Activated T-cell treated with anti-CD3 and anti-CD28 coated beads, Interleukin-2, amount 50 U/mL, for 72 hours (primary cell): ENCODE measurements at regions not wholly inside any gene's neighbourhood (a gene's known extent, or its start where the extent isn't known, plus 50 kb on each side); places are given as distances from the start of the nearest gene placed in this dataset.
"Not testable (repeated sequence)": the region's sequence is repeated elsewhere in the genome, so short reads cannot be mapped to it uniquely, and the experiment has no call there.

Experiments
- ATAC-seq, 2 donors: fragments of 150-1000 bp; cut with Tn5 transposase; replicated peaks in 1 of 2; 2 replicates each; pipeline ENCODE4 v1.10.0; 2021; ENCODE audit warnings: moderate library complexity in 2 of 2, mild to moderate bottlenecking in 1 of 2
- DNase-seq, 2 donors: peaks; one replicate each; pipeline ENCODE4 v3.0.0; 2021 to 2022; ENCODE audit warnings: mixed read lengths in 1 of 2
- H3K27ac Mint-ChIP-seq: one replicate; pipeline ENCODE4 v1.8.0; 2022; ENCODE audit warnings: mild to moderate bottlenecking, moderate library complexity, mixed read lengths
- H3K27me3 Mint-ChIP-seq: one replicate; pipeline ENCODE4 v1.8.0; 2022; ENCODE audit warnings: low read depth, mixed read lengths
- H3K36me3 Mint-ChIP-seq, 2 donors: one replicate each; pipeline ENCODE4 v1.8.0; 2022; ENCODE audit warnings: mixed read lengths in 2 of 2, mild to moderate bottlenecking in 1 of 2; ENCODE audit not compliant: insufficient read depth in 2 of 2
- H3K4me1 Mint-ChIP-seq: one replicate; pipeline ENCODE4 v1.8.0; 2022; ENCODE audit warnings: low read depth, mixed read lengths
- H3K4me3 Mint-ChIP-seq, 2 donors: one replicate each; pipeline ENCODE4 v1.8.0; 2022; ENCODE audit warnings: mild to moderate bottlenecking in 2 of 2, mixed read lengths in 2 of 2, moderate library complexity in 2 of 2
- H3K9me3 Mint-ChIP-seq, 2 donors: one replicate each; pipeline ENCODE4 v1.8.0; 2022; ENCODE audit warnings: mixed read lengths in 2 of 2

DNA sequence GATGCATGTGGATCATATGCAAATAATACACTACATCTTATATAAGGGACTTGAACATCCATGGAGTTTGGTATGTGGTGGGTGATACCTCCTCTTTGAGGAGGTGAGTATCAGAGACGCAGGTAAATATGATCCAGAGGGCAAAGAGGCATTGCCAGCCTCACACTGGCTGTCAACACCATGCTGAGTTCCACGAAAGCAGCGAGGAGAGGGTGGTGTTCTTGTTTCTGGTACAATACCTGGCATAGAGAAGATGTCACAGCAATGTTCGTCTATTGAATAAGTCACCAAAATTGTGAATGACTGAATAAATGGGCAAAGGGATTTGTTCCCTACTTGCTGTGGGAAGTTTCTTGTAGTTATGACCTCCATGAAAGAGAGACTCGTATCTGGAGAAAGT is 182.2 kb downstream of the SNRPN start:
- H3K9me3 Mint-ChIP-seq: peaks cover 5 to 11% of the 10 kb centered on the region in 2 donors
- no peak for DNase-seq

DNA sequence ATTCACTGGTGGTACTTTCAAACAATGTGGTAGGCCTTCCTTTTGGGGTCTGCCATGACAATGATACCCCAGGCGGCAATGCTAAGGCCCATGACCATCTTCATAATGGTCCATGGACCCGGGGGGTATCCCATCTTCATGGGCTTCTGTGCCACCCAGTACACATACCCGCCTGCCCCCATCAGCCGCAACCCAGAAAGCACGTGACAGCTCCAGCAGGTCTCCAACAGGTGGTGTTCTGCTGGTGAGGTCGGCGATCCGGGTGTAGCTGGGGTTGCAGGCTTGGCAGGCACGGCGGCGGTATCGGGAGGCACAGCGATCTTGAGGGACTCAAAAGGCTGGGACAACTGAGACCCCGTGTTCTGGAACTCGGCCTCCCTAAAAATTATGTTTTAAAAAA is 214.5 kb downstream of the SNRPN start:
- no peak overlapping the region for H3K27ac Mint-ChIP-seq
- peaks cover 0 to 4% of the 10 kb centered on the region in 2 donors for H3K9me3 Mint-ChIP-seq

More for the DNA sequence above, 182.2 kb downstream of the SNRPN start:
- H3K27me3 Mint-ChIP-seq: no peaks in the 10 kb centered on the region
- no peak overlapping the region for H3K27ac Mint-ChIP-seq
- H3K4me3 Mint-ChIP-seq: no peak overlapping the region
- ATAC-seq: no peak
- H3K36me3 Mint-ChIP-seq: no peaks in the 10 kb centered on the region
- H3K4me1 Mint-ChIP-seq: no peaks in the 10 kb centered on the region

DNA sequence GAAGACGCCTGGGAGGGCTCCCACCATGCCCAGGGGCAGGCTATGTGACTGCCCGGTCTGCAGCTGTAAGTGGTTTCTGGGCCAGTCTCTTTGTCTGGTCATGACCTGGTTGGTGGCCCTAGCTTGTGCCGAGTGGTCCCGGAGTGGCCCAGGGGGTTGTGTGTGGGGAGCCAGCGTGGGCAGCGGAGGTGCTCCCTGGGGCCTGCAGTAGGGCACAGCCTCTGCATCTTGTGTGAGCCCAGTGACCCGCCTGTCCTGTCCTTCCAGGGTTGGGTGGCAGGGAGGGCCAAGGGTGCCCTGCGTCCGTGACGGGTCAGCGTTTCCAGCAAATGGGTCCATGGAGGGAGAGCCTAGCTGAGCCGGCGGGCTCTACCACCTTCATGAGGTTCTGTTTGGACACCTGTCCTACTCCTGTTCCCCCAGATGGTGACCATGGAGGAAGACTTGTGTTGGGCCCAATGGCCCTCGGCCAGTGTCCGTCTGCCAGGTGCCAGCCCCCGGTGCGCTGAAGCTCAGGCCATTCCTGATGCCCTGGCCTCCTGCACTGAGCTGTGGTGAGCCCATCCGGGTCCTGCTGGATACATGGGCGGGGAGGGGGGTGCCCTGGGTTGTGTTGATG is 215.4 kb downstream of the SNRPN start:
- peaks cover 4 to 11% of the 10 kb centered on the region in 2 donors for H3K36me3 Mint-ChIP-seq
- DNase-seq (no peak), ATAC-seq (no peak)
- H3K4me1 Mint-ChIP-seq: no peaks in the 10 kb centered on the region
- peaks cover 2 to 8% of the 10 kb centered on the region in 2 donors for H3K9me3 Mint-ChIP-seq
- no peak overlapping the region for H3K4me3 Mint-ChIP-seq
- no peaks in the 10 kb centered on the region for H3K27me3 Mint-ChIP-seq
- no peak overlapping the region for H3K27ac Mint-ChIP-seq

More for the DNA sequence above, 214.5 kb downstream of the SNRPN start:
- DNase-seq (no peak), ATAC-seq (no peak)
- no peaks in the 10 kb centered on the region for H3K27me3 Mint-ChIP-seq
- peaks cover 2 to 6% of the 10 kb centered on the region in 2 donors for H3K36me3 Mint-ChIP-seq
- no peaks in the 10 kb centered on the region for H3K4me1 Mint-ChIP-seq
- no peak overlapping the region for H3K4me3 Mint-ChIP-seq

DNA sequence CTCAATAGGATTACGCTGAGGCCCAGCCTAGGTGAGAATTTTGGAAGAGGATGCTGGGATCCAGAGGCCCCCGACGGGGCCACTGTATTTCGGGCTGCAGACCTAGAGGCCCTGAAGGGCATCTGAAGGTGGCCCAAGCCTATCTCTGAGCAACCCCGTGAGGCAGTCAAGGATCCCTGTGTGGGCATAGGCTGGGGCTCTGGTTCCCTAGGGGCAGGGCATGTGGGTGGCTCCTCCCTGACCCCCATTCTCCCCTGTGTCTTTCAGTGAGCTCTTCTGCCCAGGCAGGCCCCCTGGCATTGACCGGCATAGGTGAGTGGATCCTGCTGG is 216.0 kb downstream of the SNRPN start:
- Mint-ChIP-seq H3K4me1 (no peaks in the 10 kb centered on the region), H3K27me3 (no peaks in the 10 kb centered on the region), H3K9me3 (peaks cover 2 to 8% of the 10 kb centered on the region in 2 donors), H3K36me3 (peaks cover 4 to 11% of the 10 kb centered on the region in 2 donors), H3K4me3 (no peak overlapping the region), H3K27ac (no peak overlapping the region)
- ATAC-seq (no peak), DNase-seq (no peak)

DNA sequence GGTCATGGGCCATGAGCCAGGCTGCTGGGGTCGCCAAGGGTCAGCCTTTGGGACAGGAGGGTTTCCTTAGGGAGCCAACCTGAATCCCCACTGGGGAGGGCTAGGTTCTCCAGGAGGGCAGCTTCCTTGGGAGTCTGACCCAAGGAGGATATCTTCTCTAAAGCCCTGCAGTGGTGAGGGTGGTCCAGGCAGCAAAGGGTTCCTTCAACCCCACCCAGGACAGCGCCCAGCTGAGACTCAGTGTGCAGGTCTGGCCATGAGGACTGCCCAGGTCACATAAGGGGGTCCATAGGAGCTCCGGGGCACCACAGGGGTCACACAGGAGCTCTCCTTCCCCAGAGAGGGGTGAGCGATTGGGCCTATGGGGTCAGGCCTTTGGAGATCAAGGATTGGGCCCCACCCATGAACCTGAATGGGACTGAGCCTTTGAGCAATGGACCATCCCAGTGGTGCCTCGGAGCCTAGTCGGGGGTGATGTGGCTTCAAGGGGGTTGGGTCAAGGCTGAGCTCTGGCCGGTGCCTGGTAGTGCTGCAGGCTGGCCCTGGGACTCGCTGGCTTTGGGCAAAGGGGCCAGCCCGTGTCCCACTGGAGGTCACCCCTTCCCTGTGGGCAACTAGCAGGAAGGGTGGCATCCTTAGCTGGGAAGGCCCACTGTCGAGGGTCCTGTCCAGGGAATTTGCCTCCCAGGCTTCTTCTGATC is 216.5 kb downstream of the SNRPN start:
- Mint-ChIP-seq H3K4me1 (no peaks in the 10 kb centered on the region), H3K27ac (no peak overlapping the region), H3K9me3 (peaks cover 2 to 10% of the 10 kb centered on the region in 2 donors), H3K4me3 (no peak overlapping the region), H3K27me3 (no peaks in the 10 kb centered on the region), H3K36me3 (peaks cover 4 to 11% of the 10 kb centered on the region in 2 donors)
- ATAC-seq (no peak), DNase-seq (no peak)

DNA sequence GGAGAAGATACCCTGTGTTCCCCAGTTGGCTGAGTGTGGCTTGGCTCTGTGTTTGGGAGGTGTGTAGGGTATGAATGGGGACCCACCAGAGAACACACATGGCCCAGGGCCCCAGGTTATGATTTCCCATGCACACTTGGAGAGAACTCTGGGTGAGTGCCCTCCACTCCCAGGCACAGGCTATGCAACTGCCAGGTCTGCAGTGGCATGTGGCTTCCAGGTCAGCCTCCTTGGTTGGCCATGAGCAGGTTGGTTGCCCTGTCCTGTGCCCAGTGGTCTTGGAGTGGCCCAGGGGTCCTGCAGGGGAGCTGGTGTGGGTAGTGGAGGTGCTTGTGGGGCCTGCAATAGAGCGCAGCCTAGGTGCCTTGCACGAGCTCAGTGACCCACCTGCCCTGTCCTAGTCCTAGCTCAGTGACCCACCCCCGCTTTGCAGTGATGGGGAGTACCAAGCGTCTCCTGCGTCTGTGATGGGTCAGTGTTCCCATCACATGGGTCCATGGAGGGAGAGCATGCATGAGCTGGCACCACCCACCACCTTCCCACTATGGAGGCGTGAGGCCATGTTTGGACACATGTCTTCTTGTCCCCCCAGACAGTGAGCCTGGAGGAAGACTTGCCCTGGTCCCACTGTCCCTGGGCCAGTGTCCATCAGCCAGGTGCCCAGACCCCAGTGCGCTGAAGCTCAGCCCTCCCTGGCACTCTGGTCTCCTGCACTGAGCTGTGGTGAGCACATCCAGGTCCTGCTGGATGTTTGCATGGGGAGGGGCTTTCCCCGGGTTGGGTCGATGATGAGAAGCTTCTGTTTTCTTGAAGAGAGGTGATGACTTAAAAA is 217.3 kb downstream of the SNRPN start:
- ATAC-seq: no peak
- Mint-ChIP-seq H3K27me3 (no peaks in the 10 kb centered on the region), H3K9me3 (peaks cover 2 to 10% of the 10 kb centered on the region in 2 donors), H3K36me3 (peaks cover 4 to 13% of the 10 kb centered on the region in 2 donors), H3K4me1 (no peaks in the 10 kb centered on the region), H3K4me3 (no peak overlapping the region), H3K27ac (no peak overlapping the region)
- DNase-seq: no peak

DNA sequence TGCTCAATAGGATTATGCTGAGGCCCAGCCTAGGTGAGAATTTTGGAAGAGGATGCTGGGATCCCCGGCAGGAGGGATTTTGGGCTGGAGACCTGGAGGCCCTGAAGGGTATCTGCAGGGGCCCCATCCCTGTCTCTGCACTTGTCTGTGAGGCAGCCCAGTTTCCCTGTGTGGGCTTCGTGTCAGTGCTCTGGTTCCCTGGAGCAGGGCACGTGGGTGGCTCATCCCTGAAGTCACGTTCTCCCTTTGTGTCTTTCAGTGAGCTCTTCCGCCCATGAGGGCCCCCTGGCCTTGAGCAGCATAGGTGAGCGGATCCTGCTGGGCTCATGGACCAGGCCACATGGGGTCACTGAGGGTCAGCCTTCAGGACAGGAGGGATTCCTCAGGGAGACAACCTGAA is 217.9 kb downstream of the SNRPN start:
- Mint-ChIP-seq H3K9me3 (peaks cover 2 to 10% of the 10 kb centered on the region in 2 donors), H3K27me3 (no peaks in the 10 kb centered on the region), H3K4me1 (no peaks in the 10 kb centered on the region), H3K27ac (no peak overlapping the region), H3K36me3 (peaks cover 4 to 14% of the 10 kb centered on the region in 2 donors), H3K4me3 (no peak overlapping the region)
- no peak for ATAC-seq
- DNase-seq: no peak

DNA sequence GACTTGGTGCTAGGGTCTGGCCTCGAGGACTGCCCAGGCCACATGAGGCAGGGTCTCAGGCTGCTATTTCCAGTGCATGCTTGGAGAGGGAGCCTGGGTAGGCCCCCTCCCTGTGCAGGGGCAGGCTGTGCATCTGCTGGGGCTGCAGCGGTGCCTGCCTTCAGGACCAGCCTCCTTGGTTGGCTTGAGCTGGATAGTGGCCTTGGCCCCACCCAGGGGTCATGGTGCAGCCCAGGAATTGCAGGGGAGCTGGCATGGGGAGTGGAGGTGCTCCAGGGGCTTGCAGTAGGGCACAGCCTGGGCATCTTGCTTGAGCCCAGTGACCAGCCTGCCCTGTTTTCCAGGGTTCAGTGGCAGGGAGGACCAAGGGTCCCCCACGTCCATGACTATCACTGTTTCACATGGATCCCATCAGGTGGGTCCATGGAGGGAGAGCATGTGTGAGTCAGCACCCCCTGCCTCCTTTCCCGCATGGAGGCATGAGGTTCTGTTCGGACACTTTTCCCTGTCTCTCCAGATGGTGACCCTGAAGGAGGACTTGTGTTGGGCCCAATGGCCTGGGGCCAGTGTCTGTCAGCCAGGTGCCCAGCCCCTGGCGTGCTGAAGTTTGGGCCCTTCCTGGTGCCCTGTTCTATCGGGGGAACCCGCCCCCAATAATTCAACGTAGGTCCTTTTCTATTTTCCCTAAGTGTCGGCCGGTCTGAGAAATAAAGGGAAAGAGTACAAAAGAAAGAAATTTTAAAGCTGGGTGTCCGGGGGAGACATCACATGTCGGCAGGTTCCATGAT is 218.6 kb downstream of the SNRPN start:
- Mint-ChIP-seq H3K4me1 (no peaks in the 10 kb centered on the region), H3K36me3 (peaks cover 4 to 14% of the 10 kb centered on the region in 2 donors), H3K27me3 (no peaks in the 10 kb centered on the region), H3K4me3 (no peak overlapping the region), H3K27ac (no peak overlapping the region), H3K9me3 (peaks cover 2 to 10% of the 10 kb centered on the region in 2 donors)
- ATAC-seq (no peak), DNase-seq (no peak)

DNA sequence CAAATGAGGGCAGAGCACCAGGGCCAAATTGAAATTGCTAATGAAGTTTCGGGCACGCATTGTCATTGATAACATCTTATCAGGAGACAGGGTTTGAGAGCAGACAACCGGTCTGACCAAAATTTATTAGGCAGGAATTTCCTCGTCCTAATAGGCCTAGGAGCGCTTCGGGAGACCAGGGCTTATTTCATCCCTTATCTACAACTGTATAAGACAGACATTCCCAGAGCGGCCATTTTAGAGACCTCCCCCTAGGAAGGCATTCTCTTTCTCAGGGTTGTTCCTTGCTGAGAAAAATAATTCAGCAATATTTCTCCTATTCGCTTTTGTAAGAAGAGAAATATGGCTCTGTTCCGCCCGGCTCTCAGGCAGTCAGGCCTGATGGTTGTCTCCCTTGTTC is 219.4 kb downstream of the SNRPN start:
- H3K27me3 Mint-ChIP-seq: not testable (repeated sequence)

DNA sequence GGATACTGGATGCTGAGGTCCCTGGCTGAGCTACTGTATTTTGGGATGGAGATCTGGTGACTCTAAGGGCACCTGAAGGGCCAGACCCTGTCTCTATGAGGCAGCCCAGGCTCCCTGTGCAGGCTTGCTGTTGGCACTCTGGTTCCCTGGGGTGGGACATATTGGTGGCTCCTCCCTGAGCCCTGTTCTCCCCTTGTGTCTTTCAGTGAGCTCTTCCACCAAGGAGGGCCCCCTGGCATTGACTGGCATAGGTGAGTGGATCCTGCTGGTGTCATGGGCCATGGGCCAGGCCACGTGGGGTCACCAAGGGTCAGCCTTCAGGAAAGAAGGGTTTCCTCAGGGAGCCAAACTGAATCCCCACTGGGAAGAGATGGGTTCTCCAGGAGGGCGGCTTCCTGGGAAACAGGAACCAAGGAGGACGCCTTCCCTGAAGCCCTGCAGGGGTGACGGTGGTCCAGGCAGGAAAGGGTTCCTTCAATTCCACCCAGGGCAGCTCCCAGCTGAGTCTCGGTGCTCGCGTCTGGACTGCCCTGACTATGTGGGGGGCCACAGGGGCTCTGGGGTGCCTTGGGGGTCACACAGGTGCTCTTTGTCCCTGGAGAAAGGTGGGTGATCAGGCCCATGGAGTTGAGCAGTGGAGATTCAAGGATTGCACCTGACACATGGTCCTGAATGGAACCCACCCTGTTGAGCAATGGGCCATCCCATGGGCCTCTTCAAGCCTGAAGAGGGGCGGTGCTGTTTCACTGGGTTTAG is 220.4 kb downstream of the SNRPN start:
- Mint-ChIP-seq H3K36me3 (peaks cover 4 to 12% of the 10 kb centered on the region in 2 donors), H3K27me3 (no peaks in the 10 kb centered on the region), H3K4me3 (no peak overlapping the region), H3K27ac (no peak overlapping the region), H3K9me3 (peaks cover 2 to 9% of the 10 kb centered on the region in 2 donors), H3K4me1 (no peaks in the 10 kb centered on the region)
- DNase-seq (no peak), ATAC-seq (no peak)

More for the DNA sequence above, 219.4 kb downstream of the SNRPN start:
- H3K27ac Mint-ChIP-seq, H3K4me1 Mint-ChIP-seq, H3K4me3 Mint-ChIP-seq, H3K9me3 Mint-ChIP-seq, DNase-seq, ATAC-seq: not testable (repeated sequence)
- peaks cover 4 to 14% of the 10 kb centered on the region in 2 donors for H3K36me3 Mint-ChIP-seq

DNA sequence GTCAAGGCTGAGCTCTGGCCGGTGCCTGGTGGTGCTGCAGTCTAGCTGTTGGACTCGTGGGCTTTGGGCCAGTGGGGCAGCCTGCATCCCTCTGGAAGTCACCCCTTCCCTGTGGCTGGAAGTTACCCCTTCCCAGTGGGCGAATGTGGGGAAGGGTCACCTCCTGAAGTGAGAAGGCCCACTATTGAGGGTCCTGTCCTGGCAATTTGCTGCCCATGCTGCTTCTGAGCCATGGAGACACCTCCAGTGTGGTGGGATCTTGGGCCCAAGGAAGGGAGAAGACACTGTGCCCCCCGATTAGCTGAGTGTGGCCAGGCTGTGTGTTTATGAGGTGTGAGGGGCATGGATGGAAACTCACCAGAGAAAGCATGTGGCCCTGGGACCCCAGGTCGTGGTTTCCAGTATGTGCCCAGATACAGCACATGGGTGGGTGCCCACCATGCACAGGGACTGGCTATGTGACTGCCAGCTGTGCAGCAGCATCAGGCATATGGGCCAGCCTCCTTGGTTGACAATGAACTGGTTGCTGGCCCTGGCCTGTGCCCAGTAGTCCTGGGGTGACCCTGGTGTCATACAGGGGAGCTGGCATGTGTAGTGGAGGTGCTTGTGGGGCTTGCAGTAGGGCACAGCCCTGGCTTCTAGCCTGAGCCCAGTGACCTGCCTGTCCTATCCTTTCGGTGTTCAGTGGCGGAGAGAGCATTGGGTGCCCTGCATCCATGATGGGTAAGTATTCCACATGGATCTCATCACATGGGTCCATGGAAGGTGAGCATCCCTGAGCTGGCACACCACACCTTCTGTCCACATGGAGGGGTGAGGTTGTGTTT is 221.2 kb downstream of the SNRPN start:
- Mint-ChIP-seq H3K4me1 (no peaks in the 10 kb centered on the region), H3K9me3 (peaks cover 2 to 9% of the 10 kb centered on the region in 2 donors), H3K27ac (no peak overlapping the region), H3K4me3 (no peak overlapping the region), H3K27me3 (no peaks in the 10 kb centered on the region), H3K36me3 (peaks cover 4 to 14% of the 10 kb centered on the region in 2 donors)
- ATAC-seq (no peak), DNase-seq (no peak)

DNA sequence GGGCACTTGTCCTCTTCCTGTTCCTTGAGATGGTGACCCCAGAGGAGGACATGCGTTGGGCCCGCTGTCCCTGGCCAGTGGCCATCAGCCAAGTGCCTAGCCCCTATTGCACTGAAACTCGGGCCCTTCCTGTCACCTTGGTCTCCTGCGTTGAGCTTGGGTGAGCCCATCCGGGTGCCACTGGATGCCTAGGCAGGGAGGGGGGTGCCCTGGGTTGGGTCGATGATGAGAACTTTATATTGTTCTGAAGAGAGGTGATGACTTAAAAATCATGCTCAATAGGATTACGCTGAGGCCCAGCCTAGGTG is 221.8 kb downstream of the SNRPN start:
- DNase-seq (no peak), ATAC-seq (no peak)
- no peak overlapping the region for H3K4me3 Mint-ChIP-seq
- H3K36me3 Mint-ChIP-seq: peaks cover 4 to 14% of the 10 kb centered on the region in 2 donors
- H3K27ac Mint-ChIP-seq: no peak overlapping the region
- H3K4me1 Mint-ChIP-seq: no peaks in the 10 kb centered on the region
- no peaks in the 10 kb centered on the region for H3K27me3 Mint-ChIP-seq
- H3K9me3 Mint-ChIP-seq: peaks cover 2 to 9% of the 10 kb centered on the region in 2 donors
